ENCODE measurements at regions not wholly inside any gene's neighbourhood (a gene's known extent, or its start where the extent isn't known, plus 50 kb on each side); places are given as distances from the start of the nearest gene placed in this dataset.

GRCh38 chr15:53296603-53297002 lies 462.9 kb downstream of the WDR72 start:
- DNase-seq, result no peak

- no peak for DNase-seq
Measured at GRCh38 chr15:53295574-53295973, 463.9 kb downstream of the WDR72 start.

GRCh38 chr15:53288542-53288941 lies 470.9 kb downstream of the WDR72 start:
- no peak for DNase-seq

- no peak for DNase-seq
Measured at GRCh38 chr15:53274630-53275029, 484.5 kb upstream of the ONECUT1 start.

- no peak for DNase-seq
Measured at GRCh38 chr15:53272116-53272515, 482.0 kb upstream of the ONECUT1 start.

- DNase-seq, result no peak
Measured at GRCh38 chr15:53266176-53266575, 476.0 kb upstream of the ONECUT1 start.

- no peak for DNase-seq
Measured at GRCh38 chr15:53260647-53261046, 470.5 kb upstream of the ONECUT1 start.

- no peak for DNase-seq
Measured at GRCh38 chr15:53256457-53256856, 466.3 kb upstream of the ONECUT1 start.

GRCh38 chr15:53256043-53256442 lies 465.9 kb upstream of the ONECUT1 start:
- no peak for DNase-seq

- DNase-seq, result no peak
Measured at GRCh38 chr15:53251996-53252395, 461.9 kb upstream of the ONECUT1 start.

GRCh38 chr15:53251523-53251922 lies 461.4 kb upstream of the ONECUT1 start:
- DNase-seq, result no peak

- no peak for DNase-seq
Measured at GRCh38 chr15:53247041-53247708, 457.0 kb upstream of the ONECUT1 start.

GRCh38 chr15:53246404-53246803 lies 456.3 kb upstream of the ONECUT1 start:
- DNase-seq, result no peak

GRCh38 chr15:53233801-53234200 lies 443.7 kb upstream of the ONECUT1 start:
- no peak for DNase-seq

GRCh38 chr15:53230473-53230872 lies 440.3 kb upstream of the ONECUT1 start:
- DNase-seq, result no peak

GRCh38 chr15:53226559-53226958 lies 436.4 kb upstream of the ONECUT1 start:
- no peak for DNase-seq

- no peak for DNase-seq
Measured at GRCh38 chr15:53225781-53226180, 435.6 kb upstream of the ONECUT1 start.

- DNase-seq, result no peak
Measured at GRCh38 chr15:53224371-53224770, 434.2 kb upstream of the ONECUT1 start.

- no peak for DNase-seq
Measured at GRCh38 chr15:53223815-53224214, 433.7 kb upstream of the ONECUT1 start.

- no peak for DNase-seq
Measured at GRCh38 chr15:53218666-53219580, 428.8 kb upstream of the ONECUT1 start.

GRCh38 chr15:53216036-53216435 lies 425.9 kb upstream of the ONECUT1 start:
- DNase-seq, result no peak

- no peak for DNase-seq
Measured at GRCh38 chr15:53213336-53213735, 423.2 kb upstream of the ONECUT1 start.

GRCh38 chr15:53212785-53213184 lies 422.6 kb upstream of the ONECUT1 start:
- no peak for DNase-seq

- no peak for DNase-seq
Measured at GRCh38 chr15:53210653-53211052, 420.5 kb upstream of the ONECUT1 start.

Data from midbrain (tissue), 1 donor.